HCT116 (cell line): ENCODE measurements at regions not wholly inside any gene's neighbourhood (a gene's known extent, or its start where the extent isn't known, plus 50 kb on each side); places are given as distances from the start of the nearest gene placed in this dataset.

Experiments
- ATF3 ChIP-seq: IDR thresholded peaks from 2 replicates; pipeline ENCODE4 v1.6.1; 2012
- EGR1 ChIP-seq: IDR thresholded peaks from 2 replicates; pipeline ENCODE4 v1.6.1; 2012; ENCODE audit warnings: low read depth
- ELF1 ChIP-seq: IDR thresholded peaks from 2 replicates; pipeline ENCODE4 v1.6.1; 2012; ENCODE audit warnings: low read depth, borderline replicate concordance
- EZH2 ChIP-seq: fragments of 200-600 bp; sonication (generic); IDR thresholded peaks from 2 replicates; pipeline ENCODE4 v1.6.1; 2017; ENCODE audit warnings: antibody characterized with exemption, mixed run types
- EZH2phosphoT487 ChIP-seq: fragments of 200-600 bp; IDR thresholded peaks from 2 replicates; pipeline ENCODE4 v1.6.1; 2018; ENCODE audit warnings: antibody characterized with exemption, borderline replicate concordance
- FOSL1 ChIP-seq: IDR thresholded peaks from 2 replicates; pipeline ENCODE4 v1.6.1; 2012; ENCODE audit warnings: low read depth
- POLR2A ChIP-seq: IDR thresholded peaks from 2 replicates; pipeline ENCODE4 v1.7.0; 2011; ENCODE audit warnings: borderline replicate concordance; ENCODE audit not compliant: insufficient read depth, insufficient read length; ENCODE audit errors: extremely low read depth
- POLR2AphosphoS5 ChIP-seq: IDR thresholded peaks from 2 replicates; pipeline ENCODE4 v1.6.1; 2011; ENCODE audit warnings: mild to moderate bottlenecking, low read depth, low read length, moderate library complexity
- RAD21 ChIP-seq: IDR thresholded peaks from 2 replicates; pipeline ENCODE4 v1.6.1; 2012; ENCODE audit warnings: low read depth, mild to moderate bottlenecking
- TCF7L2 ChIP-seq: IDR thresholded peaks from 2 replicates; pipeline ENCODE4 v1.7.0; 2011; ENCODE audit warnings: borderline replicate concordance, inconsistent platforms; ENCODE audit not compliant: insufficient read depth, insufficient read length; ENCODE audit errors: extremely low read depth
- YY1 ChIP-seq: IDR thresholded peaks from 2 replicates; pipeline ENCODE4 v1.6.1; 2011; ENCODE audit warnings: low read length, low read depth, moderate library complexity, mild to moderate bottlenecking; ENCODE audit not compliant: insufficient replicate concordance; ENCODE audit errors: extremely low read depth
- ZNF274 ChIP-seq: fragments of 200-500 bp; sonication (Bioruptor generic); IDR thresholded peaks from 2 replicates; pipeline ENCODE4 v1.6.1; 2014; ENCODE audit warnings: mild to moderate bottlenecking, low read depth, low read length, inconsistent platforms
- TF ChIP-seq, protein P1 (sequence below), 3 experiments: fragments of 200-600 bp in 1 of 3; sonication (generic) in 1 of 3; IDR thresholded peaks in 2 of 3; conservative IDR thresholded peaks in 1 of 3; 2 replicates each; pipeline ENCODE4 v1.5.1; 2012 to 2017; ENCODE audit warnings: low read depth in 2 of 3, low read length in 2 of 3, antibody characterized with exemption in 1 of 3, borderline replicate concordance in 1 of 3, control low read depth in 1 of 3, mild to moderate bottlenecking in 1 of 3, mixed read lengths in 1 of 3, mixed run types in 1 of 3, moderate library complexity in 1 of 3; ENCODE audit not compliant: insufficient read depth in 1 of 3

DNA sequence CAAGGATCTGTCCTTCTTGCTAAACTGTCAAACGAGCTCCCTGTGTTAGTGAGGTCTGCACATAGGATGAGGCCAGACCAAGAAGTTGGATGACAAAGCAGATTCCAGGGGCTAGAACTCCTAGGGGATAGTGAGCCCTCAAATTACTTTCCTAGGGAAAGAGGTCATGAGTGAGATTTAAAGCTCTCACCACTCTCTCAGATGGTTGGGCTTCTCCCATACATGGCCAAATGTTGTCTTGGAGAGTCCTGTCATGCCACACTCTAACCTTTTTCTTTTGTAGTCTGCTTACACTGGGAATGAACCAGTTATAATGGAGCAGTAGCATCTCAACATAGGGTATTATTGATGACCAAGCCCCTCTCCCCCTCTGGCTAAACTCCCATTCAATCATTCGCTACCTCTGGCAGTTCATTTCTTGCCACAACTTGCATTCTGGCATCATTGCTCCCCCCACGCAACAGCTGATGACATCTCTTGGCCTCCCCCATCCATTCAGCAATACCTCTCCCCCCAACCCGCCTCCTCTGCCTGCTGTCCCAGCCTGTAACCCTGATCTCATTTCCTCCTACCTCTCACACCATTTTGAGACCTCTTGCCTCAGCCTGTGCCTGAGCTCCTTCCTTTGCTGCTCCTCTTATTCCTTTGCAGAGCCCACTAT is 64.7 kb upstream of the CISTR start:
- TF ChIP-seq, protein P1, sequence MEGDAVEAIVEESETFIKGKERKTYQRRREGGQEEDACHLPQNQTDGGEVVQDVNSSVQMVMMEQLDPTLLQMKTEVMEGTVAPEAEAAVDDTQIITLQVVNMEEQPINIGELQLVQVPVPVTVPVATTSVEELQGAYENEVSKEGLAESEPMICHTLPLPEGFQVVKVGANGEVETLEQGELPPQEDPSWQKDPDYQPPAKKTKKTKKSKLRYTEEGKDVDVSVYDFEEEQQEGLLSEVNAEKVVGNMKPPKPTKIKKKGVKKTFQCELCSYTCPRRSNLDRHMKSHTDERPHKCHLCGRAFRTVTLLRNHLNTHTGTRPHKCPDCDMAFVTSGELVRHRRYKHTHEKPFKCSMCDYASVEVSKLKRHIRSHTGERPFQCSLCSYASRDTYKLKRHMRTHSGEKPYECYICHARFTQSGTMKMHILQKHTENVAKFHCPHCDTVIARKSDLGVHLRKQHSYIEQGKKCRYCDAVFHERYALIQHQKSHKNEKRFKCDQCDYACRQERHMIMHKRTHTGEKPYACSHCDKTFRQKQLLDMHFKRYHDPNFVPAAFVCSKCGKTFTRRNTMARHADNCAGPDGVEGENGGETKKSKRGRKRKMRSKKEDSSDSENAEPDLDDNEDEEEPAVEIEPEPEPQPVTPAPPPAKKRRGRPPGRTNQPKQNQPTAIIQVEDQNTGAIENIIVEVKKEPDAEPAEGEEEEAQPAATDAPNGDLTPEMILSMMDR (IDR thresholded peaks at IDR 0.05 in 2 of 3, conservative IDR thresholded peaks at IDR 0.05 in 1 of 3; ENCODE audit: borderline replicate concordance in 1 of 3, insufficient read depth in 1 of 3, low read depth in 2 of 3, low read length in 2 of 3) = no peak
- TF ChIP-seq POLR2A (no peak), EZH2 (no peak), ELF1 (no peak), POLR2AphosphoS5 (no peak), ATF3 (no peak), EZH2phosphoT487 (no peak), YY1 (no peak), EGR1 (no peak), FOSL1 (no peak), RAD21 (no peak), TCF7L2 (no peak), ZNF274 (no peak)
